T-cell (primary cell): ENCODE measurements at regions not wholly inside any gene's neighbourhood (a gene's known extent, or its start where the extent isn't known, plus 50 kb on each side); places are given as distances from the start of the nearest gene placed in this dataset.
"Not testable (repeated sequence)": the region's sequence is repeated elsewhere in the genome, so short reads cannot be mapped to it uniquely, and the experiment has no call there.

Source experiments
- ATAC-seq, 4 experiments: fragments of 200-7000 bp in 3 of 4; fragments of 150-1000 bp in 1 of 4; cut with Tn5 transposase; replicated peaks in 1 of 4; 1 replicate in 3 of 4; 2 replicates in 1 of 4; pipeline ENCODE4 v1.10.0; 2021; ENCODE audit warnings: moderate library complexity in 3 of 4, mild to moderate bottlenecking in 2 of 4, moderate number of reproducible peaks in 1 of 4
- CTCF ChIA-PET, 2 donors: fragments of 300-600 bp; sonication (Branson Sonifier 250); formaldehyde crosslinking; loops; one replicate each; lab custom pipeline; 2022; ENCODE audit warnings: antibody characterized with exemption in 2 of 2; lab: Charles Lee
- POLR2A ChIA-PET, 2 donors: fragments of 300-600 bp; sonication (Branson Sonifier 250); formaldehyde crosslinking; loops; one replicate each; lab custom pipeline; 2022; ENCODE audit warnings: antibody characterized with exemption in 2 of 2; lab: Charles Lee
- DNase-seq, 35 experiments: peaks; one replicate each; pipeline versions ENCODE4 v3.0.0 to v3.0.0-alpha.2; 2013 to 2023
- H3K27ac ChIP-seq: one replicate; pipeline ENCODE4 v1.5.1; 2013; ENCODE audit warnings: low read length
- H3K27me3 ChIP-seq, 2 experiments: replicated peaks in 1 of 2; 1 replicate in 1 of 2; 2 replicates in 1 of 2; pipeline versions ENCODE4 v1.6.1 to v1.7.0; 2013; ENCODE audit warnings: low read length in 1 of 2, mixed read lengths in 1 of 2; ENCODE audit not compliant: control insufficient read depth in 2 of 2, insufficient read depth in 2 of 2; ENCODE audit errors: extremely low read depth in 1 of 2
- H3K36me3 ChIP-seq, 2 donors: 1 replicate in 1 of 2; 2 replicates in 1 of 2; pipeline versions ENCODE4 v1.6.1 to v1.7.0; 2013; ENCODE audit warnings: low read length in 1 of 2; ENCODE audit not compliant: control insufficient read depth in 2 of 2, insufficient read depth in 1 of 2; ENCODE audit errors: extremely low read depth in 1 of 2
- H3K4me1 ChIP-seq, 2 experiments: 1 replicate in 1 of 2; 2 replicates in 1 of 2; pipeline versions ENCODE4 v1.6.1 to v1.7.0; 2013; ENCODE audit warnings: low read length in 2 of 2, mixed read lengths in 1 of 2; ENCODE audit not compliant: insufficient read depth in 2 of 2, control insufficient read depth in 1 of 2; ENCODE audit errors: extremely low read depth in 1 of 2
- H3K4me3 ChIP-seq, 2 donors: 1 replicate in 1 of 2; 2 replicates in 1 of 2; pipeline versions ENCODE4 v1.5.1 to v1.7.0; 2013; ENCODE audit warnings: mild to moderate bottlenecking in 2 of 2, low read length in 1 of 2, moderate library complexity in 1 of 2; ENCODE audit not compliant: control insufficient read depth in 1 of 2; ENCODE audit errors: extremely low read depth in 1 of 2
- H3K9me3 ChIP-seq: 2 replicates; pipeline ENCODE4 v1.7.0; 2013
- H3K27ac Mint-ChIP-seq, 2 donors: one replicate each; pipeline ENCODE4 v1.8.0; 2020 to 2021; ENCODE audit warnings: mild to moderate bottlenecking in 2 of 2, mixed read lengths in 2 of 2
- H3K27me3 Mint-ChIP-seq, 2 donors: one replicate each; pipeline ENCODE4 v1.8.0; 2021 to 2022; ENCODE audit warnings: mixed read lengths in 2 of 2
- H3K36me3 Mint-ChIP-seq: one replicate; pipeline ENCODE4 v1.8.0; 2021; ENCODE audit warnings: mixed read lengths
- H3K4me1 Mint-ChIP-seq, 3 donors: one replicate each; pipeline ENCODE4 v1.8.0; 2020 to 2022; ENCODE audit warnings: mixed read lengths in 3 of 3, mild to moderate bottlenecking in 1 of 3
- H3K4me3 Mint-ChIP-seq, 3 donors: one replicate each; pipeline ENCODE4 v1.8.0; 2020 to 2022; ENCODE audit warnings: mild to moderate bottlenecking in 3 of 3, mixed read lengths in 3 of 3, moderate library complexity in 3 of 3
- H3K9me3 Mint-ChIP-seq, 3 donors: one replicate each; pipeline ENCODE4 v1.8.0; 2020 to 2022; ENCODE audit warnings: mixed read lengths in 3 of 3
- WGBS: methylation state at CpG from one replicate; pipeline ENCODE4 v1.1.5; 2013; ENCODE audit warnings: missing lambda C conversion rate; ENCODE audit not compliant: insufficient coverage; 5-methylcytosine and 5-hydroxymethylcytosine counted together

DNA sequence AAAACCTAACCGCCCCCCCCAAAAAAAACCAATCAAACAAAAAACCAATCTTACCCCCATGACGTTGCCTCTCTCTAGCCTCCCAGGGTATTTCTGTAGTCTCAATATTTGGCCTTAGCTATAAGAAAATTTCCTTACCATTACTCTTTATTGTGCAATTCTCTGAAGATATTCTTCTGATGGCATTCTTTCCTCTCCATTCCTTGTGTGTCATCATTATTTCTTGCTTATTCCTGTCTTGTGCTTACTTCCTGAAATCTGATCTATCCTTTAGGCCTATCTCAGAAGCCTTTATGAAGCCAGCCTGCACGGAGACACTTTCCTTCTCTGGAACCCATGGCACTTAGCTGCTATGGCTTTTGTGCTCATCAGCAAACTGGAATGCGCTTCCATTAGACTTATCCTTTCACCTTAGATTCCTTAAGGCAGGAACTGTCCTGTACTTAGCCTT lies 65.9 kb upstream of the DDR1 start:
- peaks cover 39 to 81% (median 67%) of the 10 kb centered on the region in 3 donors for H3K4me1 Mint-ChIP-seq
- ChIA-PET CTCF (no interaction called here), POLR2A (interaction anchor here in 1 of 2 donors (0.6 kb wide), 1 partner anchor 21 kb away, joined by 3 read pairs; no protein-coding TSS in a partner anchor)
- ATAC-seq: no peak
- H3K4me3 Mint-ChIP-seq: no peak overlapping the region
- WGBS: 100% methylated on average over 1 of the region's 4 CpGs
- H3K27ac Mint-ChIP-seq: peak overlapping the region; percentile 59 to 72
- H3K27ac ChIP-seq: no peak overlapping the region
- H3K9me3 Mint-ChIP-seq: no peaks in the 10 kb centered on the region
- H3K36me3 ChIP-seq: peaks cover 0 to 6% of the 10 kb centered on the region in 2 donors
- no peaks in the 10 kb centered on the region for H3K27me3 Mint-ChIP-seq
- H3K27me3 ChIP-seq: no peaks in the 10 kb centered on the region
- no peak overlapping the region for H3K4me3 ChIP-seq
- peaks cover 10% of the 10 kb centered on the region for H3K36me3 Mint-ChIP-seq
- no peak for DNase-seq
- no peaks in the 10 kb centered on the region for H3K9me3 ChIP-seq
- H3K4me1 ChIP-seq: peaks cover 6 to 27% of the 10 kb centered on the region in 2 experiments

DNA sequence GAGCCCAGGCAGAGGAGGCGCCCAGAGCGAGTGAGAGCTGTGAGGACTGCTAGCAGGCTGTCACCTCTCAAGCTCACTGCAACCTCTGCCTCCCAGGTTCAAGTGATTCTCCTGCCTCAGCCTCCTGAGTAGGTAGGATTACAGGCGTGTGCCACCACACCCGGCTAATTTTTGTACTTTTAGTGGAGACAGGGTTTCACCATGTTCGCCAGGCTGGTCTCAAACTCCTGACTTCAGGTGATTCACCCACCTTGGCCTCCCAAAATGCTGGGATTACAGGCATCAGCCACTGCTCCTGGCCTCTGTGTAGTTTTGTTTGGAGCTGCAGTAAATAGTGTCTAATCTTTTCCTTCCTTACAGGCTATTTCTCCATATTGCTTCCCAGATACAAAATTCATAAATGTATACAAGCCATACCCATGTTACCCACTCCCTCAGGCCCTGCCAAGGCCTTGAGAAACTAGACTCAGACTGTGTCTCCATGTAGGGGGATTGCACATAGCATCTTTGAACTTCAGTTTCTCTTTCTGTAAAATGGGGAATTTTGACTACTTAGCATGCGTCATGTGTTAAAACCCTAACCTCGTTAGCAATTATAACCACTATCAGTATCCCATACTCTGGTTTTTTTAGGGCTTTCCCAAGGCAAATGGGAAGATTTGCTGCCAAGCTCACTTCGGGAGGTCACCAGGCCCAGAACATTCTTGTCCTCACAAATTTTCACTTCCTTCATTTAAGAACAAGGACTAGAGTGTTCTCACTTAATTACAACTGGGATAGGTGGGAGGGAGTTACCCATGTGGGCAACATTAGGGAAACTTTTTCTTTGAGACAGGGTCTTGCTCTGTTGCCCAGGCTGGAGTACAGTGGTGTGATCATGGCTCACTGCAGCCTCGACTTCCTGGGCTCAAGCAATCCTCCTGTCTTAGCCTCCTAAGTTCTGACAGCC lies 67.3 kb upstream of the DDR1 start:
- DNase-seq: no peak
- ChIA-PET CTCF (no interaction called here), POLR2A (no interaction called here)
- peak in 1 of 4 experiments; percentile 23 for ATAC-seq
- Histone ChIP-seq H3K27ac (no peak overlapping the region), H3K4me1 (peaks cover 4 to 33% of the 10 kb centered on the region in 2 experiments), H3K4me3 (no peak overlapping the region), H3K27me3 (no peaks in the 10 kb centered on the region), H3K36me3 (peaks cover 0 to 2% of the 10 kb centered on the region in 2 donors), H3K9me3 (no peaks in the 10 kb centered on the region)
- WGBS: 54% methylated on average over 5 of the region's 9 CpGs
- H3K36me3 Mint-ChIP-seq: peaks cover 5% of the 10 kb centered on the region
- H3K4me3 Mint-ChIP-seq: no peak overlapping the region
- no peaks in the 10 kb centered on the region for H3K27me3 Mint-ChIP-seq
- peak overlapping the region; percentile 87 to 91 for H3K27ac Mint-ChIP-seq
- H3K4me1 Mint-ChIP-seq: peaks cover 41 to 81% (median 70%) of the 10 kb centered on the region in 3 donors
- no peaks in the 10 kb centered on the region for H3K9me3 Mint-ChIP-seq

DNA sequence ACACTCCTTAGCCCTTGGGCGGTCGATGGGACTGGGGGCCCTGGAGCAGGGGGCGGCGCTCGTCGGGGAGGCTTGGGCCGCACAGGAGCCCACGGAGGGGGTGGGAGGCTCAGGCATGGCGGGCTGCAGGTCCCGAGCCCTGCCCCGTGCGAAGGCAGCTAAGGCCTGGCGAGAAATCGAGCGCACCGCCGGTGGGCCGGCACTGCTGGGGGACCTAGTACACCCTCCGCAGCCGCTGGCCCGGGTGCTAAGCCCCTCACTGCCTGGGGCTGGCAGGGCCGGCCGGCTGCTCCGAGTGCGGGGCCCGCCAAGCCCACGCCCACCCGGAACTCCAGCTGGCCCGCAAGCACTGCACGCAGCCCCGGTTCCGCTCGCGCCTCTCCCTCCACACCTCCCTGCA lies 68.0 kb upstream of the DDR1 start:
- Mint-ChIP-seq H3K4me1 (peaks cover 38 to 81% (median 68%) of the 10 kb centered on the region in 3 donors), H3K27ac (peak overlapping the region in 1 of 2 donors; percentile 71)
- H3K9me3 ChIP-seq, DNase-seq, H3K4me3 ChIP-seq, ATAC-seq, H3K4me3 Mint-ChIP-seq, H3K27me3 ChIP-seq, H3K36me3 ChIP-seq, CTCF ChIA-PET, POLR2A ChIA-PET, H3K9me3 Mint-ChIP-seq, H3K27me3 Mint-ChIP-seq, H3K36me3 Mint-ChIP-seq, H3K27ac ChIP-seq: not testable (repeated sequence)
- WGBS: 93% methylated on average over 21 of the region's 34 CpGs
- H3K4me1 ChIP-seq: peaks cover 4 to 37% of the 10 kb centered on the region in 2 experiments

DNA sequence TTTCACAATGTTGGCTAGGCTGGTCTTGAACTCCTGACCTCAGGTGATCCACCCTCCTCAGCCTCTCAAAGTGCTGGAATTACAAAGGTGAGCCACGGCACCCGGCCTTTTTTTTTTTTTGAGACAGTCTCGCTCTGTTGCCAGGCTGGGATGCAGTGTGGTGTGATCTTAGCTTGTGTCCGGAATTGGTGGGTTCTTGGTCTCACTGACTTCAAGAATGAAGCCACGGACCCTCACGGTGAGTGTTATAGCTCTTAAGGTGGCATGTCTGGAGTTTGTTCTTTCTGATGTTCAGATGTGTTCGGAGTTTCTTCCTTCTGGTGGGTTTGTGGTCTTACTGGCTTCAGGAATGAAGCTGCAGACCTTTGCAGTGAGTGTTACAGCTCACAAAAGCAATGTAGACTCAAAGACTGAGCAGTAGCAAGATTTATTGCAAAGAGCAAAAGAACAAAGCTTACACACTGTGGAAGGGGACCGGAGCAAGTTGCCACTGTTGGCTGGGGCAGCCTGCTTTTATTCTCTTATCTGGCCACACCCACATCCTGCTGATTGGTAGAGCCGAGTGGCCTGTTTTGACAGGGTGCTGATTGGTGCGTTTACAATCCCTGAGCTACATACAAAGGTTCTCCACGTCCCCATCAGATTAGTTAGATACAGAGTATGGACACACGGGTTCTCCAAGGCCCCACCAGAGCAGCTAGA lies 69.1 kb upstream of the DDR1 start:
- H3K36me3 ChIP-seq, H3K27me3 Mint-ChIP-seq, H3K9me3 ChIP-seq, POLR2A ChIA-PET, H3K4me3 ChIP-seq, H3K27ac ChIP-seq, H3K9me3 Mint-ChIP-seq, H3K27me3 ChIP-seq, DNase-seq, ATAC-seq, H3K36me3 Mint-ChIP-seq: not testable (repeated sequence)
- peaks cover 8 to 46% of the 10 kb centered on the region in 2 experiments for H3K4me1 ChIP-seq
- Mint-ChIP-seq H3K4me1 (peaks cover 49 to 85% (median 73%) of the 10 kb centered on the region in 3 donors), H3K4me3 (peak overlapping the region in 1 of 3 donors; percentile 53), H3K27ac (peak overlapping the region; percentile 88 to 98)
- WGBS: 100% methylated on average over 1 of the region's 12 CpGs
- CTCF ChIA-PET: interaction anchor here (0.7 to 1.1 kb wide), 2 partner anchors 17 to 629 kb away, joined by 3 to 8 read pairs; no protein-coding TSS in a partner anchor

DNA sequence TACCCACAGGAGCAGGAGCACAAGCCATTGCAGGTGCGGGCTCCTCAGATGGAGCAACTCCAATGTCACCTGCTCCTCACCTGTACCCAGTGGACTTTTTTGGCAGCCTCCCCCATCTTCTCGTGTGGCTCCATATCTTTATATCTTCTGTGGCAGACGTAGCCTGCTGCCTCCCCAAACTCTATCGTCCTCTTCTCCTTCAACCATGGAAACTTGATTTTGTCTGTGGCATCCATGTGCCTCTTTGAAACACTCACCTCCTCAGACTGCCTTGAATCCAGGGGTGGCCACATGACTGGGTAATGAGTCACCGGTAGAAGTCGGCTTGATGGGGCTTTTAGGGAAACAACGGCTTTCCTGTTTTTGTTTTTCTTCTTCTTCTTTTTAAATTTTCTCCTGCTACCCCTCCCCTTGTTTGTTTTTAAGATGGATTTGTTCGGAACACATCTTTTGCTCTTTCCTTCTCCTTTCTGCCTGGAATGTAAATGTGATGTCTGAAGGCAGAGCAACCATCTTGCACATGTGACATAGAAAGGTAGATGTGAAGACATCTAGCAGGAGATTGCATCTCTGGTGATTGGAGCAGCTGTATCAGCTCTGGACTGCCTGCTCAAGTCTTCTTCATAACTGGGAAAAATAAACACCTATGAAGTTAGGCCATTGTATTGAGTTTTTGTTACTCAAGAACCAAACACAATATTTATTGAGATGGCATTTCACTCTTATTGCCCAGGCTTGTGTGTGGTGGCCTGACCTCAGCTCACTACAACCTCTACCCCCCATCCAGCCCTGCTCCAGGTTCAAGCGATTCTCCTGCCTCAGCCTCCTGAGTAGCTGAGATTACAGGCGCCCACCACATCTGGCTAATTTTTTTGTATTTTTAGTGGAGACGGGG lies 69.9 kb upstream of the DDR1 start:
- Histone ChIP-seq H3K27me3 (no peaks in the 10 kb centered on the region), H3K4me3 (no peak overlapping the region), H3K9me3 (no peaks in the 10 kb centered on the region), H3K36me3 (peaks cover 0 to under 1% of the 10 kb centered on the region in 2 donors), H3K4me1 (peaks cover 8 to 46% of the 10 kb centered on the region in 2 experiments), H3K27ac (peak overlapping the region; percentile 53)
- ATAC-seq (peak; percentile 81 to 87 (median 86)), DNase-seq (peak in 10 of 35 experiments; percentile 10 to 62 (median 26))
- 32% methylated on average over 3 of the region's 11 CpGs for WGBS
- Mint-ChIP-seq H3K4me3 (peak overlapping the region in 2 of 3 donors; percentile 51 to 53), H3K36me3 (peaks cover 5% of the 10 kb centered on the region), H3K4me1 (peaks cover 57 to 85% (median 74%) of the 10 kb centered on the region in 3 donors), H3K9me3 (no peaks in the 10 kb centered on the region), H3K27me3 (no peaks in the 10 kb centered on the region), H3K27ac (peak overlapping the region; percentile 90 to 98)
- ChIA-PET POLR2A (interaction anchor here in 1 of 2 donors (0.5 kb wide), 1 partner anchor 21 kb away, joined by 3 read pairs; no protein-coding TSS in a partner anchor), CTCF (interaction anchor here in 1 of 2 donors (1.1 kb wide), 1 partner anchor 18 kb away, joined by 3 read pairs; no protein-coding TSS in a partner anchor)
